Coronary artery (tissue), 2 donors: ENCODE measurements at regions not wholly inside any gene's neighbourhood (a gene's known extent, or its start where the extent isn't known, plus 50 kb on each side); places are given as distances from the start of the nearest gene placed in this dataset.

Source experiments
- DNase-seq: peaks from one replicate; pipeline ENCODE4 v3.0.0-alpha.2; 2017; ENCODE audit warnings: low spot score
- H3K27ac ChIP-seq, 2 donors: fragments of 200-600 bp; sonication (generic); one replicate each; pipeline ENCODE4 v1.5.1; 2016 to 2019
- H3K4me3 ChIP-seq: fragments of 200-600 bp; sonication (generic); 2 replicates; pipeline ENCODE4 v1.5.1; 2016; ENCODE audit warnings: mild to moderate bottlenecking, moderate library complexity
- CTCF ChIP-seq: fragments of 200-600 bp; sonication (generic); IDR thresholded peaks from one replicate; pipeline ENCODE4 v1.5.1; 2019; ENCODE audit warnings: antibody characterized with exemption

- no peak overlapping the region for H3K4me3 ChIP-seq
- TF ChIP-seq CTCF = no peak
- no peak for DNase-seq
- no peak overlapping the region for H3K27ac ChIP-seq
Observed at GRCh38 chr15:91400481-91400880, 300.4 kb downstream of the SV2B start.

- Histone ChIP-seq H3K27ac (no peak overlapping the region), H3K4me3 (no peak overlapping the region)
- no peak for DNase-seq
- no peak for TF ChIP-seq CTCF
Observed at GRCh38 chr15:91407269-91407889, 307.3 kb downstream of the SV2B start.

GRCh38 chr15:91408476-91409076 lies 308.5 kb downstream of the SV2B start:
- Histone ChIP-seq H3K27ac (peak overlapping the region in 1 of 2 donors; percentile 25), H3K4me3 (peak overlapping the region; percentile 21)
- TF ChIP-seq CTCF = no peak
- DNase-seq = no peak

GRCh38 chr15:91409387-91409786 lies 309.3 kb downstream of the SV2B start:
- Histone ChIP-seq H3K27ac (peak overlapping the region in 1 of 2 donors; percentile 25), H3K4me3 (peak overlapping the region; percentile 21)
- TF ChIP-seq CTCF = no peak
- DNase-seq = no peak

- TF ChIP-seq CTCF = no peak
- DNase-seq = no peak
- H3K4me3 ChIP-seq = no peak overlapping the region
- no peak overlapping the region for H3K27ac ChIP-seq
Observed at GRCh38 chr15:91411586-91411985, 311.5 kb downstream of the SV2B start.

- Histone ChIP-seq H3K27ac (no peak overlapping the region), H3K4me3 (no peak overlapping the region)
- no peak for DNase-seq
- TF ChIP-seq CTCF = no peak
Observed at GRCh38 chr15:91412138-91412928, 312.3 kb downstream of the SV2B start.

GRCh38 chr15:91413142-91413541 lies 313.1 kb downstream of the SV2B start:
- Histone ChIP-seq H3K27ac (no peak overlapping the region), H3K4me3 (no peak overlapping the region)
- DNase-seq = no peak
- TF ChIP-seq CTCF = no peak
